ENCODE measurements at regions not wholly inside any gene's neighbourhood (a gene's known extent, or its start where the extent isn't known, plus 50 kb on each side); places are given as distances from the start of the nearest gene placed in this dataset.

DNA sequence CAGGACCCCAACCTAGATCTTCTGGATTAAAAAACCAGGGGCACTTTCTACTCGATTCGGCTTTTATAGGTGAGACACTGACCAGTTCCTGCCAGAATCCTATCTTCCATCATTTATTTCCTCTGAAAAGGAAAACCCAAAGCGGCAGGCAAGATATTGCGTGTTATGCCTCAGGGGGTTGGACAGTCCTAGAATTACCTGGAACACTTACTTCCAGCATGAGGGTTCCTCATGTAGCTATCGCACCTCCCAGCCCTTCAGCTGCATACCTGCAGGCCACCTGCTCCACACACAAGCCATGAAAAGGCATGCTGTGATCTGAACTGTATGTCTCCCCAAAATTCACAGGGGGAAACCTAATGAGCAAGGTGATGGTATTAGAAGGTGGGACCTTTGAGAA is 58.3 kb upstream of the DLG1 start:
- no peak for TF ChIP-seq POLR2A (IDR thresholded peaks at IDR 0.05; ENCODE audit: low read depth)
- TF ChIP-seq POLR2AphosphoS5 (IDR thresholded peaks at IDR 0.05), result no peak
- TF ChIP-seq, protein P1, sequence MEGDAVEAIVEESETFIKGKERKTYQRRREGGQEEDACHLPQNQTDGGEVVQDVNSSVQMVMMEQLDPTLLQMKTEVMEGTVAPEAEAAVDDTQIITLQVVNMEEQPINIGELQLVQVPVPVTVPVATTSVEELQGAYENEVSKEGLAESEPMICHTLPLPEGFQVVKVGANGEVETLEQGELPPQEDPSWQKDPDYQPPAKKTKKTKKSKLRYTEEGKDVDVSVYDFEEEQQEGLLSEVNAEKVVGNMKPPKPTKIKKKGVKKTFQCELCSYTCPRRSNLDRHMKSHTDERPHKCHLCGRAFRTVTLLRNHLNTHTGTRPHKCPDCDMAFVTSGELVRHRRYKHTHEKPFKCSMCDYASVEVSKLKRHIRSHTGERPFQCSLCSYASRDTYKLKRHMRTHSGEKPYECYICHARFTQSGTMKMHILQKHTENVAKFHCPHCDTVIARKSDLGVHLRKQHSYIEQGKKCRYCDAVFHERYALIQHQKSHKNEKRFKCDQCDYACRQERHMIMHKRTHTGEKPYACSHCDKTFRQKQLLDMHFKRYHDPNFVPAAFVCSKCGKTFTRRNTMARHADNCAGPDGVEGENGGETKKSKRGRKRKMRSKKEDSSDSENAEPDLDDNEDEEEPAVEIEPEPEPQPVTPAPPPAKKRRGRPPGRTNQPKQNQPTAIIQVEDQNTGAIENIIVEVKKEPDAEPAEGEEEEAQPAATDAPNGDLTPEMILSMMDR (IDR thresholded peaks at IDR 0.05), result no peak
